Inflammatory macrophage treated with lipopolysaccharide for 1 hour (primary cell): ENCODE measurements at regions not wholly inside any gene's neighbourhood (a gene's known extent, or its start where the extent isn't known, plus 50 kb on each side); places are given as distances from the start of the nearest gene placed in this dataset.
"Not testable (repeated sequence)": the region's sequence is repeated elsewhere in the genome, so short reads cannot be mapped to it uniquely, and the experiment has no call there.

Experiments used
- DNase-seq, 2 donors: peaks; one replicate each; pipeline ENCODE4 v3.0.0-alpha.2; 2020 to 2022

DNA sequence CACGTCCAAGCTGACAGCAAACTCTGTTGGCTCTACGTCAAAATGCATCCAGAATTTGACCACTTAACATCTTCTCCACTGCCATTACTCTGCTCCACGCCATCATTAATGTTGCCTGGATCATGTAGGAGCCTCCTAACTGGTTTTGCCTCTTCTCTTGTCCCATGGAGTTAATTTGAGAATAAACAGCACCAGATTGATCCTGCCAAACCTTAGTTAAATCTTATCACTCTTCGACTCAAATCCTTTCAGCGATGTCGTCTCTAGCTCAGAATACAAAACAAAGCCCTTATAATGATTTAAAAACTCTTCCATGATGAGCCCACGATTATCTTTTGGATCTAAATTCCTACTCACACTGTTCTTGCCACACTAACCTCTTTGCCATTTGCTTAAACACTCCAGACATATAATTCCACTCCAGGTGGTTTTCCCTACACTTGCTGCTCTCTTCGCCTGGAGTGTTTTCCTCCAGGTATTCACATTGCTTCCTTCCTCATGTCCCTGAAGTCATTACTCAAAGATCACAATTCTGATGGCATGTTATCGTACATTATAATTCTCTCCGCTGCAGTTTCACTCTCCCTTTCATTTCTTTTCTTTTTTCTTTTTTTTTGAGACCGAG, 90.7 kb upstream of the KCNK2 start:
- DNase-seq = no peak

DNA sequence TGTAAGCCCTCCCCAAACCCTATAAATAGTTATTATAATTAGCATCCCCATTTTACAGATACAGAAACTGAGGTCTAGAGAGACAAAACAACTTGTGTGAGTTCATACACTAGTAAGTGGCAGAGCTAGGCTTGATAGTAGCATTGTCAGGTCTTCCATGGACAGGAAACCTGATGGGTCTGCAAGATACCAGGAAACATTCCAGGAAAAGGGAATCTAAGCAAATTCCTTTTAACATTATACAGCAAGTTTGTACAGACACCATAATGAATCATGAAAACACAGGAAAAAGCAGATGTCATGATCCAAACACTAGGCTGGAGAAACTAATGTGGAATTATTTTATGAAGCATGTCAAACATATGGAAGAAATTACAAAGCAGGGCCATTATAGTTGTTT, 89.1 kb upstream of the KCNK2 start:
- DNase-seq = no peak

DNA sequence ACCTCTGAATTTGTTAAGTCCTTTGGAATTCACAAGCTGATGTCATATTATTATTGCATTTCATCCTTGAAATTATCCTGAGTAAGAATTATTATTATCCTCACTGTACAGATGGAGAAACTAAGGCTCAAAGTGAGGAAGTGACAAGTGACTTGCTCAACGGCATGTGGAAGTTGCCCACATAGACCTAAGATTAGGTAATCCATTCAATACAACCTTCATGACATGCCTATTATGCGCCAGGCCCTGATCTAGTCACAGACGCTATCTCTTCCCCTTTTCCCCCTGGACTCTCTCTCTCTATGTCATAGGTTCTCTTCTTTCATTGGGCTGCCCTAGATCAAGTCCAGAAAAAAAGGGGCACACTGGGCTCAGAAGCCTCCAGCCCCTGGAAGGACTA, 84.9 kb upstream of the KCNK2 start:
- DNase-seq = no peak

DNA sequence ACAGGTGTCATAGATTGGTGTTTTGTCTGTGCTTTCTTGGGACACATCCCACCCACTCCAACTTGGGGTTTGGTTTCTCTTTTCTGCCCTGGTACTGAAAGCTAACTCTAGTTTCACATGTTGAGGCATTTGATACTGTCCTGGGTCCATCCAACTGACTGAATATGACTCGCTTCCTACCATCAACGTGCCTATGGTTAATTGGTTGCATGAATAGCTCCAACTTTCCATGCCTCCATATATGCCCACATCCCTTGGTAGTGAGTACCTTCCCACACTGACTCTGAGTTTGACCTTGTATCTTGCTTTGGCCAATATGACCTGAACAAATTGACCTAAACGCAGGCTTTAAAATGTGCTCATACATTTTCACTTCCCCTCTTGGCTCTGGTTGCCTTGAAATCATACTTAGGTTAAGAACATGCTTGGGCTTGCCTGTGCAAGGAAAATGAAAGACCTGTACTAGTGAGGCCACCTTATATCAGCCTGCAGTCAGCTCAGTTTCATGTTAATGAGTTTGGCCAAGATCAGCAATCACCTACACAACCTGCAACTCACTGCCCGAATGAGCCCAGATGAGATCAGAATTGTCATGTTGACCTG, 81.0 kb upstream of the KCNK2 start:
- DNase-seq = no peak

DNA sequence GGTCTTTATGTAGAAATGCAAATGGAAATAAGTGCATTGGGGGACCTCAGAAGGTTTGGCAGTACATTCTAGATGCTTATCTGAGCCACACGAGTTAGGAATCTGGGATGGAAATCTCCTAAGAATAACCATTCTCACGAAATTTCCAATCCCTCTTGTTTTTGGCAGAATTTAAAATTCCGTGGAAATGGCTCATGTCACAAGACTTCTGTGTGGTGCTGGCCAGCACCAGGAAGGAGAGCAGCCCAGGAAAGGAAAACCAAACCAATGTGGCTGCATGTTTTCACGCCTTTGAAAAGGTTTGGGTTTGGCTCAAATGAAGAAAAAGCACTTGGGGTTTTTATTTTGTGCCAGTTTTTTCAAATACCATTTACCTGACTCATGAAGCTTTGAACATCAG, 80.1 kb upstream of the KCNK2 start:
- DNase-seq = no peak

DNA sequence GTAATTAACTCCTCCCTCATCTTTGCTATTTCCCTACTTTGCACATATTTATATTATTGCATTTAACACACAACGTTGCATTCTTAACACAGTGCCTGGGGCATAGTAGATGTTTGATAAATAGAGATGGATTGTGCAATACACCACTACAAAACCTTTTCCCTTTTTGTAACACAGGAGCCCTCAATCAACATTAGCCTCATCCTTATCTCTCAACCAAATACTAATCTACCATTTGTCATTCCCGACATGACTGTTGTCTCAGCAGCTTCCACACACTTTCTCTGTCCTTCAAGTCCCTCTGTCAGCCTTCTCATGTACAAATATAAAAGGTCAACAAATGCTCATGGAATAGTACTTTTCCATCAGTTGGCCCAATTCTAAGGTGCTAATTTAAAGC, 78.9 kb upstream of the KCNK2 start:
- no peak for DNase-seq

DNA sequence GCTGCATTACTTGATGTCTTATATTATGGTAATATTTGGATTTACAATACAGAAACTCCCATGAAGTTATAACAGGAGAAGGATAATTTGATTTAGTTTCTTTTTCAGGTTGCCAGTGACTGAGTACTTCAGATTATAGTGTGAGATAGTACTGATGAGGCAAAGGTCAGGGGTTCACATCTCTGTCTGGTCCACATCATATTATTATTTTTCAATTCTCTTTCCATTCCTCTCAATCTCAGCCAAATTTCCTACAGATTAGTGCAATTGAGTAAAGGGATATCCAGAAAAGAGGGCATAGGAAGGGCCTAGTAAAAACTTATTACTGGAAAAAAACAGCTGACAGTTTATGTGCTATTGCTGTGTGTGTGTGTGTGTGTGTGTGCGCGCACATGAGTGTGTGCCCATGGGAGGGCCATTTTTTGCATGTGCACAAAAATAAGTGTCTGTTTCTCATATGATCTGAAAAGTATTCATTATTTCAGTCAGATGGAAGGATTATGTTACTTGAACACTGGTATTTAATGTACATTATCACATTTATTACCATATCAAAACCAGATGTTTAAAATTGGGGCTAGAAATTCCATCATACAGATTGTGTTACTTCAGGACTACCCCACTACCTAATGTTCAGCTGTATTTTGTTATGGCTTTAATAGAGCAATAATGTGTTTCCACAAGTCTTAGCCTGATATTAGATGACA, 78.3 kb upstream of the KCNK2 start:
- no peak for DNase-seq

DNA sequence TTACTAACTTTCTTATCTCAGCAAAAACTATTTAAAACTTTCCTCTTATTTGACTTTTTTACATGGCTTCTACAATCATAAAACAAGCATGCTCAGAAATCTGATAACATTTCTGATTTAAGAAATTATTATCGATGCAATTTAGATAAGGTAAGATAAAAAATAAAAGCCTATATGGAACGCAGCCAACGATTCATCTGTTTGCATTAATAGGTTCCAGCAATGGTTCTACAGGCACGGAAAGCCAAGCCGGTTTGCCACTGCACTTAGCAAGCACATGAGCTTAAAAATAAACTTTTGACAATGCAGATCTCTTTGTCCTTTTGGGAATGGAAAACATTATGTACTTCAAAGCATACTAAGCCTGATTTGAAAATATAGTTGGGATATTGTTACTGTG, 77.5 kb upstream of the KCNK2 start:
- no peak for DNase-seq

DNA sequence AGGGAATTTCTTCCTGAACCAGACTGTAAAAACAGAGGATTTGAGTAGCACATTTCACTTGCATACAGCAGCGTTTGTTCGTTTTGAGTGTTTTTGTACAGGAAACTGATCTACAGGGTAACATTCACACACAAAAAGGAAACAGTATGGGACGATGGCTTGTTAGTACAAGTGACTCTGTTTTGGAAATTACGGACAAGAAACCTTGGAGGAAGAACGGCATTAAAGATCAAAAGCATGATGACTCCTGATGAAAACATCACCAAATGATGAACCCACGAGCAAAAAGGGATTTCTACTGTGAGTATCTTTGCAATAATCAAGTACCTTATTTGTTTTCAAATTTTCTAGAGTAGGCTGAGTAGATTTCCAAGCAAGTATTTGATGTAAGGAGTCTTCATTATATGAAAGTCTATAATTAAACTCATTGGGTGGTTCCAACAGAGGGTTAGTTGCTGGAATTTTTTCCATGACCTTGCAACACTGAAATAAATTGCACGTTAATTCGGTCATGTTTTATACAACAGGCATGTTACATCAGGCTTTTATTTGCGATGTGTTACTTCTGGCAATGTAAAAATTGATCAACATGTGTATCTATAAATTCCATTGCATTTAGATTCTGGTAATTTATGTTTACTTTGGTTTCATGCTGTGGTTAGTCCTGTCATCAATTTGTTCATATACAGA, 76.7 kb upstream of the KCNK2 start:
- no peak for DNase-seq

DNA sequence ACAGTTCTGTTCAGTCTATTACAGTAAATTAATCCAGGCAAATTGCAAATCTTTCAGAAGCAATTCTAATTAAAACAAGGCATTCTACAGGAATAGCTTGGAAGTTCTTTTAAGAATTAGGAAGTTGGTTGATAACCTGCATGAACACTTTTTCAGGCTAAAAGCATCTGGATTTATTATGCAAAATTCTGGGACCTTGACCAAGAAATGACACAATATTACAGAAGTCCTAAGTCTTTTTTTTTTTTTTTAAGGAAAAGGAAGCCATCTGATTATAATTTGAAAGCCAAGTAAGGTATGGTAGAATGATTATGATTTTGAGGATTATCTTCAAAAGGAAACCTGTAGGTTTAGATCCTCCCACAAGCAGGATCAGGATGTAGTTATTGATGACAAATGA, 74.7 kb upstream of the KCNK2 start:
- no peak for DNase-seq

DNA sequence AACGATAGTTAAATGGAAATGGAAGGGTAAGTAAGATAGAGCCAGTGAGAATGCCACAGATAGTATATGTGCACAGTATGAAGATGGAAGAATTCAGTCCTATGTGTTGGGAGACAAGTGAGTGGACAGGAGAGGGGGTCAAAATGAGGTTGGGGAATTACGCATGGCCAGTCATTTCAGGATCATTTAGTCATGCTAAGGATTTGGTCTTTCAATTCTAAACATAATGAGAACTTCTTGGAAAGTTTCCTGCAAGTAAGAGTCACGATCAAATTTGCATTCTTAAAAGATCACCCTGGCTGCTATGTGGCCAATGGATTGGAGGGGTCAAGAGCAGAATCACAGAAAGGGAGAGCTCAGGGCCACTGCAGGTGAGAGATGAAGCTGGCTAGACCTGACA, 64.0 kb upstream of the KCNK2 start:
- DNase-seq = no peak

DNA sequence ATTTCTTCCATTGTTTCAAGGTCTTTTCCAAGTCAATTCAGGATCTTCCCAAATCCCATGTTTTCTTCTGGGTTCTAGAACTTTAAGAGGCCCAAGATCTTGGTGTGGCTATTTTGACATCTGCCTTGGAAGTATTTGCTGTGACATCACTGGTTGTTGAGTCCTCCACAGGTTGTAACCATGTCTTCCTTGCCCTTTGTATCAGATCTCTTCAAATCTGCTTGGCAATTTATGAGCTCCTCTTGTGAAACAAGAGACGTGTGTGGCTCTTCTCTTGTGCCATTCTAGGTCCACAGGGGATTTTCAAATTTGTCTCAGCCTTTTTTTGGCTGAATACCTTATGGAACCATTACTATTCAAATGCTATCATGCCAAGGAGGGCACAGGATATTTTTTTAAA, 60.3 kb upstream of the KCNK2 start:
- no peak for DNase-seq

DNA sequence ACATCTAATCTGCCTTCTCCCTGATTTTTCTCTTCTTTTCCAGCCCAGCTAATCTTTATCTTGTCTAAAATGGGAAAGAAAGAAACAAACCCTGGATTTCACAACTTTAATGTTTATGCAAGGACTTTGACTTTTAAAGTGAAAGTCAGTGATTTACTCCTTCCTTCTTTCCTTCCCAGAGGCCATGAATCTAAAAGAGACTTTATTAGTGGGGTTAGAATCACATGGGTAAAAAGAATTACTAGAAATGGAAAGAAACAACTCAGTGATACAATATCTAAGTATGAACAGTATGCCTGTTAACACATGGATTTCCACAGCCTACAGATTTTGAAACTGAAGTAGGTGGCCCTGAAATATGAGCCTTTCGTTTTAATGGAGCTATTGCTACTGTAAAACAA, 59.8 kb upstream of the KCNK2 start:
- DNase-seq = no peak

DNA sequence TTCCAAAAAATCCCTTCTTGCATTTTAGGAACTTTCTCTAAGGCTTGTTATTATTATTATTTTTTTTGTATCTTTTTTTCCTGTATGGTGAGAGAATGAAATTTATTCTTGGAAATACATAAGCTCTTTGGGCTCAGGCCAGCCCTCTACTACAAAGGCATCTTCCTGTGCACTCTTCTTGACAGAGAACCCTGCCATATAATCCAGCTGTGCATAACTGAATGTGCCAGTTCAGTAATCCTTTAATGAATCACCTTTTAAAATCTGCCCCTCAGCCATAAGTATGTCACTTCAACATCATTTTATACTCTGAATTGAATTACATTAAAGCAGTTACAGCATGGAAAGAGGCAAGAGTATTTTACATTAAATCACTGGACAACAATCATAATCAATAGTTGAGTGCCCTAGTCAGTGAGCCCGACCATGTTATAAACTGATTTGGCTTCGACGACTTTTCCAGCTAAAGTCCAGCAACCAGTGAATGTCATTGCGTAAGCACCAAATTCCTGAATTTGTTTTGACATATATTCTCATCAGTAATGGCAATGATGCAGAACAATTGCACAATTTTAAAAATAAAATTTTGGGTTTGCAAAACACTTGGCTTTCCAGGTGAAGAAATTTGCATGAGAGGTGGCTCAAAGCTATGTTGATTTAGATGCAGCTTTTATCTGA, 59.2 kb upstream of the KCNK2 start:
- no peak for DNase-seq

DNA sequence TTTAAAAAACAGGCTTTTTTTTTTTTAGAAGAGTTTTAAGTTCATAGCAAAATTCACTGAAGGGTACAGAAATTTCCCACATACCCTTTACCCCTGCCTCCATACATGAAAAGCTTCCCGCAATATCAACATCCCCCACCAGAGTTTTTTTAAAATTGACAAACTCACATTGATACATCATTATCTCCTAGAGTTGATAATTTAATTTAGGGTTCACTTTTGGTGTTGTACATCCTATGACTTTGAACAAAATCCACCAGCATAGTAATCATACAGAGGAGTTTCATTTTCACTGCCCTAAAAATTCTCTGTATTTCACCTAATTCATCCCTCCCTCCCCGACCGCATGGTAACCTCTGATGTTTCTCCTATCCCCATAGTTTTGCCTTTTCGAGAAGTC, 53.6 kb upstream of the KCNK2 start:
- DNase-seq = no peak

DNA sequence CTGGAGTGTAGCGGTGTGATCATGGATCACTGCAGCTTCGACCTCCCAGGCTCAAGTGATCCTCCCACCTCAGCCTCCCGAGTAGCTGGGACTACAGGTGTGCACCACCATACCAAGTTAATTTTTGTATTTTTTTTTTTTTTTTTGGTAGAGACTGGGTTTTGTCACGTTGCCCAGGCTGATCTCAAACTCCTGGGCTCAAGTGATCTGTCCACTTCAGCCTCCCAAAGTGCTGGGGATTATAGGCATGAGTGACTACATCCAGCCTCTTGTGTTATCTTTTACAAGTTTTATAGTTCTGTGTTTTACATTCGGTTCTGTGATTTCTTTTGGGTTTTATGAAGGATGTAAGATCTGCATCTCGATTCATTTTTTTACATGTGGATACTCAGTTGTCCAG, 52.0 kb upstream of the KCNK2 start:
- DNase-seq = not testable (repeated sequence)

DNA sequence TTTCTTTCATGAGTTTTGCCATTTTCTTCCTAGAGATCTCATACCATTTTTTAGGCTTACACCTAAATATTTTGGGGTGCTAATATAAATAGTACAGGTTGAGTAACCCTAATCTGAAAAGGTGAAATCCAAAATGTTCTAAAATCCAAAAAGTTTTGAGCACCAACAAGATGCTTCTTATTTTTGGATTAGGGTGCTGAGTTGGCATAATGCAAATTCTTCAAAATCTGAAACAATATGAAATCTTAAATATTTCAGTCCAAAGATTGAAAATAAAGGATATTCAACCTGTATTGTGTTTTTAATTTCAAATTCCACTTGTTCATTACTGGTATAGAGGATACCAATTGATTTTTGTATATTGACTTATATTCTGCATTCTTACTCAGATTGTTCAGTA, 51.1 kb upstream of the KCNK2 start:
- DNase-seq = no peak
